ENCODE measurements at regions not wholly inside any gene's neighbourhood (a gene's known extent, or its start where the extent isn't known, plus 50 kb on each side); places are given as distances from the start of the nearest gene placed in this dataset.
A peak's percentile ranks its signal among the peaks of the same experiment; 100 is the strongest.

GRCh38 chr18:25737710-25738311, 352.6 kb downstream of the SS18 start:
- TF ChIP-seq CTCF (IDR thresholded peaks at IDR 0.05): no peak
- DNase-seq: no peak

GRCh38 chr18:25736516-25736915, 353.9 kb downstream of the SS18 start:
- TF ChIP-seq CTCF (IDR thresholded peaks at IDR 0.05): no peak

More at GRCh38 chr18:25737710-25738311, 352.6 kb downstream of the SS18 start:
- no peak overlapping the region for H3K4me3 Mint-ChIP-seq
- H3K36me3 Mint-ChIP-seq (ENCODE audit: low read depth): no peaks in the 10 kb centered on the region
- H3K4me1 Mint-ChIP-seq: peaks cover 43% of the 10 kb centered on the region
- peak overlapping the region; percentile 41 for H3K27ac Mint-ChIP-seq
- H3K9me3 Mint-ChIP-seq: no peaks in the 10 kb centered on the region
- peaks cover 9% of the 10 kb centered on the region for H3K27me3 Mint-ChIP-seq (ENCODE audit: low read depth, poor library complexity)

GRCh38 chr18:25735459-25735858, 355.0 kb downstream of the SS18 start:
- no peak overlapping the region for H3K4me3 Mint-ChIP-seq
- peaks cover 7% of the 10 kb centered on the region for H3K36me3 Mint-ChIP-seq (ENCODE audit: low read depth)
- H3K27ac Mint-ChIP-seq: no peak overlapping the region
- TF ChIP-seq CTCF (IDR thresholded peaks at IDR 0.05): no peak
- H3K27me3 Mint-ChIP-seq (ENCODE audit: low read depth, poor library complexity): peaks cover 7% of the 10 kb centered on the region
- no peak for DNase-seq
- peaks cover 39% of the 10 kb centered on the region for H3K4me1 Mint-ChIP-seq
- peaks cover 12% of the 10 kb centered on the region for H3K9me3 Mint-ChIP-seq

More at GRCh38 chr18:25736516-25736915, 353.9 kb downstream of the SS18 start:
- H3K27ac Mint-ChIP-seq: no peak overlapping the region
- peaks cover 7% of the 10 kb centered on the region for H3K27me3 Mint-ChIP-seq (ENCODE audit: low read depth, poor library complexity)
- H3K36me3 Mint-ChIP-seq (ENCODE audit: low read depth): peaks cover under 1% of the 10 kb centered on the region
- H3K4me3 Mint-ChIP-seq: no peak overlapping the region
- DNase-seq: no peak
- H3K9me3 Mint-ChIP-seq: peaks cover 2% of the 10 kb centered on the region
- H3K4me1 Mint-ChIP-seq: peaks cover 39% of the 10 kb centered on the region

GRCh38 chr18:25734336-25734735, 356.1 kb downstream of the SS18 start:
- no peak for DNase-seq
- Mint-ChIP-seq H3K27me3 (ENCODE audit: low read depth, poor library complexity) (peaks cover 7% of the 10 kb centered on the region), H3K36me3 (ENCODE audit: low read depth) (peaks cover 12% of the 10 kb centered on the region), H3K27ac (no peak overlapping the region), H3K4me3 (no peak overlapping the region), H3K4me1 (peaks cover 31% of the 10 kb centered on the region), H3K9me3 (peaks cover 22% of the 10 kb centered on the region)
- no peak for TF ChIP-seq CTCF (IDR thresholded peaks at IDR 0.05)

GRCh38 chr18:25732862-25733261, 357.6 kb downstream of the SS18 start:
- DNase-seq: no peak
- Mint-ChIP-seq H3K4me3 (no peak overlapping the region), H3K9me3 (peaks cover 25% of the 10 kb centered on the region), H3K27ac (no peak overlapping the region), H3K4me1 (peaks cover 27% of the 10 kb centered on the region), H3K36me3 (ENCODE audit: low read depth) (peaks cover 12% of the 10 kb centered on the region), H3K27me3 (ENCODE audit: low read depth, poor library complexity) (peaks cover 7% of the 10 kb centered on the region)
- no peak for TF ChIP-seq CTCF (IDR thresholded peaks at IDR 0.05)

- no peak for TF ChIP-seq CTCF (IDR thresholded peaks at IDR 0.05)
- no peak overlapping the region for H3K4me3 Mint-ChIP-seq
- no peak for DNase-seq
- peak overlapping the region; percentile 70 for H3K27ac Mint-ChIP-seq
- peaks cover 12% of the 10 kb centered on the region for H3K36me3 Mint-ChIP-seq (ENCODE audit: low read depth)
- H3K27me3 Mint-ChIP-seq (ENCODE audit: low read depth, poor library complexity): peaks cover 3% of the 10 kb centered on the region
- peaks cover 51% of the 10 kb centered on the region for H3K4me1 Mint-ChIP-seq
- H3K9me3 Mint-ChIP-seq: peaks cover 25% of the 10 kb centered on the region
These were observed 361.3 kb downstream of the SS18 start for GRCh38 chr18:25729072-25729471.
